Upper lobe of right lung (tissue), 1 donor: ENCODE measurements at regions not wholly inside any gene's neighbourhood (a gene's known extent, or its start where the extent isn't known, plus 50 kb on each side); places are given as distances from the start of the nearest gene placed in this dataset.
"Not testable (repeated sequence)": the region's sequence is repeated elsewhere in the genome, so short reads cannot be mapped to it uniquely, and the experiment has no call there.

Experiments
- ATAC-seq: fragments of 200-7000 bp; cut with Tn5 transposase; one replicate; pipeline ENCODE4 v1.9.1; 2020; ENCODE audit warnings: mild to moderate bottlenecking, moderate library complexity
- DNase-seq: peaks from one replicate; pipeline ENCODE4 v3.0.0-alpha.2; 2020
- H3K27ac ChIP-seq: fragments of 200-600 bp; one replicate; pipeline ENCODE4 v1.8.0; 2022
- H3K27me3 ChIP-seq: fragments of 200-600 bp; one replicate; pipeline ENCODE4 v1.8.0; 2022; ENCODE audit warnings: mild to moderate bottlenecking
- H3K36me3 ChIP-seq: fragments of 200-600 bp; one replicate; pipeline ENCODE4 v1.8.0; 2022
- H3K4me1 ChIP-seq: fragments of 200-600 bp; one replicate; pipeline ENCODE4 v1.8.0; 2022
- H3K4me3 ChIP-seq: fragments of 200-600 bp; one replicate; pipeline ENCODE4 v1.8.0; 2022; ENCODE audit warnings: mild to moderate bottlenecking
- H3K9me3 ChIP-seq: fragments of 200-600 bp; one replicate; pipeline ENCODE4 v1.8.0; 2022
- intact Hi-C: fragments of 100-400 bp; cut with DNase I; formaldehyde crosslinking; loops from one replicate; pipeline ENCODE4 v1.11.0; 2022
- TF ChIP-seq, protein P1 (sequence below): fragments of 200-600 bp; IDR thresholded peaks from one replicate; pipeline ENCODE4 v1.8.0; 2022; ENCODE audit warnings: antibody characterized with exemption
- donor health status: DM: no; HTN: yes; CAD: no; lungs with severe emphysema.

DNA sequence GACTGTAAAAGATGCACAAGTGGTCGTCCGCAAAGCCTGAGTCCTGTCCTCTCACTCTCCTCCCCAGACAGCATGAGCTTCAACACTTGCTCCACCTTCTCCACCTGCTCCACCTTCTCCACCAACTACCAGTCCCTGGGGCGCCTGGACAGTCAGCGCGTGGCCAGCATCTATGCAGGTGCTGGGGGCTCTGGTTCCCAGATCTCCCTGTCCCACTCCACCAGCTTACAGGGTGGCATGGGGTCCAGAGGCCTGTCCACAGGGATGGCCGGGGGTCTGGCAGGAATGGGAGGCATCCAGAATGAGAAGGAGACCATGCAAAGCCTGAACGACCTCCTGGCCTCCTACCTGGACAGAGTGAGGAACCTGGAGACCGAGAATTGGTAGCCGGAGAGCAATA is 162.2 kb upstream of the NT5E start:
- Histone ChIP-seq H3K36me3 (no peaks in the 10 kb centered on the region), H3K27ac (no peak overlapping the region), H3K4me1 (no peaks in the 10 kb centered on the region), H3K27me3 (no peaks in the 10 kb centered on the region), H3K4me3 (no peak overlapping the region), H3K9me3 (no peaks in the 10 kb centered on the region)
- no peak for ATAC-seq
- intact Hi-C loops: no loop called here
- no peak for DNase-seq
- TF ChIP-seq, protein P1, sequence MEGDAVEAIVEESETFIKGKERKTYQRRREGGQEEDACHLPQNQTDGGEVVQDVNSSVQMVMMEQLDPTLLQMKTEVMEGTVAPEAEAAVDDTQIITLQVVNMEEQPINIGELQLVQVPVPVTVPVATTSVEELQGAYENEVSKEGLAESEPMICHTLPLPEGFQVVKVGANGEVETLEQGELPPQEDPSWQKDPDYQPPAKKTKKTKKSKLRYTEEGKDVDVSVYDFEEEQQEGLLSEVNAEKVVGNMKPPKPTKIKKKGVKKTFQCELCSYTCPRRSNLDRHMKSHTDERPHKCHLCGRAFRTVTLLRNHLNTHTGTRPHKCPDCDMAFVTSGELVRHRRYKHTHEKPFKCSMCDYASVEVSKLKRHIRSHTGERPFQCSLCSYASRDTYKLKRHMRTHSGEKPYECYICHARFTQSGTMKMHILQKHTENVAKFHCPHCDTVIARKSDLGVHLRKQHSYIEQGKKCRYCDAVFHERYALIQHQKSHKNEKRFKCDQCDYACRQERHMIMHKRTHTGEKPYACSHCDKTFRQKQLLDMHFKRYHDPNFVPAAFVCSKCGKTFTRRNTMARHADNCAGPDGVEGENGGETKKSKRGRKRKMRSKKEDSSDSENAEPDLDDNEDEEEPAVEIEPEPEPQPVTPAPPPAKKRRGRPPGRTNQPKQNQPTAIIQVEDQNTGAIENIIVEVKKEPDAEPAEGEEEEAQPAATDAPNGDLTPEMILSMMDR: no peak

GRCh38 chr6:85287158-85287557 is 162.7 kb upstream of the NT5E start:
- Histone ChIP-seq H3K4me1 (no peaks in the 10 kb centered on the region), H3K27ac (no peak overlapping the region), H3K27me3 (no peaks in the 10 kb centered on the region), H3K4me3 (no peak overlapping the region), H3K9me3 (no peaks in the 10 kb centered on the region), H3K36me3 (no peaks in the 10 kb centered on the region)
- no peak for DNase-seq
- TF ChIP-seq, protein P1: no peak
- ATAC-seq: no peak
- intact Hi-C loops: no loop called here

GRCh38 chr6:85286507-85286906 is 163.4 kb upstream of the NT5E start:
- H3K4me1 ChIP-seq, intact Hi-C loops, ATAC-seq: not testable (repeated sequence)

DNA sequence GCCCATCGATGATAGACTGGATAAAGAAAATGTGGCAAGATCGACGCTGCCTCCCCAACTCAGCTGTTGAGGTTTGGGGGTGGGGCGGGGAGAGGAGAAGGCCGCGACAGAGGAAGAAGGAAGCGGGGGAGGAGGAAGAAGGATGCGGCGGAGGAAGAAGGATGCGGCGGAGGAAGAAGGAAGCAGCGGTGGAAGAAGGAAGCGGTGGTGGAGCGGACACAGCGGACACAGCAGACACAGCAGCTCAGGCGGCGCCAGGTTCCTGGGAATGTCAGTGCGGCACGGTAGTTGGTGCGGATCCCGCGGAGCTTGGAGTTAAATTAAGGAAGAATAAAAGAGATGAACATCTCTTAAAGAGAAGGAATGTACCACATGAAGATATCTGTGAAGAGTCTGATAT is 163.9 kb upstream of the NT5E start:
- ATAC-seq (no peak), DNase-seq (no peak)
- H3K36me3 ChIP-seq: no peaks in the 10 kb centered on the region
- intact Hi-C loops: no loop called here
- H3K4me3 ChIP-seq: no peak overlapping the region
- TF ChIP-seq, protein P1: no peak
- no peaks in the 10 kb centered on the region for H3K4me1 ChIP-seq
- no peaks in the 10 kb centered on the region for H3K9me3 ChIP-seq
- no peak overlapping the region for H3K27ac ChIP-seq
- no peaks in the 10 kb centered on the region for H3K27me3 ChIP-seq

More at GRCh38 chr6:85286507-85286906, 163.4 kb upstream of the NT5E start:
- H3K9me3 ChIP-seq, DNase-seq, H3K36me3 ChIP-seq, H3K4me3 ChIP-seq, H3K27ac ChIP-seq, H3K27me3 ChIP-seq: not testable (repeated sequence)

DNA sequence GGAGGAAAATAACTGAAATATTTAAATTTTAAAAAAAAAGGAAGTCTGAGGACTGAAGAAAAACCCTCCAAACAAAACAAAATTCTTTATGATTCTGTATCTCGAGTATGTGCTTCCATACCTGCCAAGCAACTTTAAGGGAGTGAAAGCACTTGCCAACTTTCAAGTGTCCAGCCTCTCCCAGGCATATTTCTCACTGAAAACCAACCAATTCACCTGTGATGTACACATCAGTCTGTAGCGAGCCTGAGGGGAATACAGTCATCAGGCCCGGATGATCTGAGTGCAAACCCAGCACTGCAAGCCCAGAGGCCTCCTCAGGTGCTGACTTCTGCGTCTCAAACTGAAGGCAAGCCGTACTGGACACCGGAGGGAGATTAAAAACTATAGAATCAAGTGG is 164.8 kb upstream of the NT5E start:
- no peaks in the 10 kb centered on the region for H3K4me1 ChIP-seq
- intact Hi-C loops: no loop called here
- ATAC-seq (peak; percentile 83), DNase-seq (no peak)
- no peak overlapping the region for H3K27ac ChIP-seq
- H3K9me3 ChIP-seq: no peaks in the 10 kb centered on the region
- H3K4me3 ChIP-seq: no peak overlapping the region
- H3K36me3 ChIP-seq: no peaks in the 10 kb centered on the region
- no peaks in the 10 kb centered on the region for H3K27me3 ChIP-seq
- TF ChIP-seq, protein P1: no peak

- Histone ChIP-seq H3K27ac (no peak overlapping the region), H3K4me1 (no peaks in the 10 kb centered on the region), H3K4me3 (no peak overlapping the region), H3K36me3 (no peaks in the 10 kb centered on the region), H3K9me3 (no peaks in the 10 kb centered on the region), H3K27me3 (no peaks in the 10 kb centered on the region)
- intact Hi-C loops: no loop called here
- no peak for DNase-seq
- TF ChIP-seq, protein P1: no peak
- no peak for ATAC-seq
Measured at GRCh38 chr6:85283436-85283835, 166.4 kb upstream of the NT5E start.
